AG04449 (cell line): ENCODE measurements at regions not wholly inside any gene's neighbourhood (a gene's known extent, or its start where the extent isn't known, plus 50 kb on each side); places are given as distances from the start of the nearest gene placed in this dataset.

ENCODE experiments used
- CTCF ChIA-PET: fragments of 350-600 bp; formaldehyde crosslinking; extraction: SDS; loops from one replicate; lab custom pipeline; 2021; ENCODE audit warnings: antibody characterized with exemption; lab: Yijun Ruan, JAX
- POLR2A ChIA-PET: fragments of 400-600, 350-600 bp; formaldehyde crosslinking; extraction: SDS; loops from one replicate; lab custom pipeline; 2020; ENCODE audit warnings: antibody characterized with exemption, inconsistent platforms; lab: Yijun Ruan, JAX
- DNase-seq: peaks from one replicate; pipeline ENCODE4 v3.0.0-alpha.2; 2010; ENCODE audit warnings: low read depth, low spot score
- H3K4me3 ChIP-seq: 2 replicates; pipeline ENCODE4 v1.5.1; 2011; ENCODE audit warnings: low read depth, mild to moderate bottlenecking, control low read depth, low read length
- CTCF ChIP-seq: IDR thresholded peaks from one replicate; pipeline ENCODE4 v1.5.1; 2011; ENCODE audit warnings: mild to moderate bottlenecking, moderate library complexity, low read length, control low read depth, inconsistent platforms; ENCODE audit not compliant: insufficient read depth; ENCODE audit errors: missing control alignments

GRCh38 chr2:53505826-53506225, 261.8 kb upstream of the CHAC2 start:
- TF ChIP-seq CTCF: no peak
- ChIA-PET CTCF (no interaction called here), POLR2A (no interaction called here)
- DNase-seq: no peak
- no peak overlapping the region for H3K4me3 ChIP-seq

GRCh38 chr2:53504507-53504906, 263.1 kb upstream of the CHAC2 start:
- no peak overlapping the region for H3K4me3 ChIP-seq
- TF ChIP-seq CTCF: no peak
- ChIA-PET POLR2A (no interaction called here), CTCF (no interaction called here)
- DNase-seq: no peak

GRCh38 chr2:53500181-53500580, 267.4 kb upstream of the CHAC2 start:
- POLR2A ChIA-PET: interaction anchor here (0.6 kb wide), 1 partner anchor 840 kb away, joined by 3 read pairs; no protein-coding TSS in a partner anchor
- DNase-seq: no peak
- CTCF ChIA-PET: no interaction called here
- H3K4me3 ChIP-seq: no peak overlapping the region
- TF ChIP-seq CTCF: no peak

- ChIA-PET POLR2A (no interaction called here), CTCF (no interaction called here)
- no peak overlapping the region for H3K4me3 ChIP-seq
- TF ChIP-seq CTCF: no peak
- peak; percentile 33 for DNase-seq
These were observed 269.4 kb upstream of the CHAC2 start for GRCh38 chr2:53498210-53498609.

GRCh38 chr2:53497020-53497419, 270.6 kb upstream of the CHAC2 start:
- POLR2A ChIA-PET: no interaction called here
- DNase-seq: no peak
- CTCF ChIA-PET: no interaction called here
- no peak for TF ChIP-seq CTCF
- H3K4me3 ChIP-seq: no peak overlapping the region

- no peak overlapping the region for H3K4me3 ChIP-seq
- POLR2A ChIA-PET: no interaction called here
- DNase-seq: no peak
- CTCF ChIA-PET: no interaction called here
- no peak for TF ChIP-seq CTCF
These were observed 274.4 kb upstream of the CHAC2 start for GRCh38 chr2:53493210-53493609.
